Adrenal gland (tissue), 5 donors: ENCODE measurements at regions not wholly inside any gene's neighbourhood (a gene's known extent, or its start where the extent isn't known, plus 50 kb on each side); places are given as distances from the start of the nearest gene placed in this dataset.

Source experiments
- CTCF ChIP-seq, 6 experiments: fragments of 450-650 bp in 4 of 6; fragments of 200-600 bp in 2 of 6; sonication (generic) in 1 of 6; IDR thresholded peaks; 1 replicate in 5 of 6; 2 replicates in 1 of 6; pipeline versions ENCODE4 v1.5.1 to v1.8.0; 2016 to 2021; ENCODE audit warnings: antibody characterized with exemption in 6 of 6, mild to moderate bottlenecking in 2 of 6, moderate library complexity in 1 of 6
- POLR2A ChIP-seq, 2 donors: fragments of 450-650 bp; IDR thresholded peaks; one replicate each; pipeline ENCODE4 v1.6.1; 2017; ENCODE audit warnings: antibody characterized with exemption in 2 of 2, mild to moderate bottlenecking in 2 of 2, moderate library complexity in 1 of 2
- donor health status: DM: no; HTN: no; CAD: no.

- TF ChIP-seq CTCF (IDR thresholded peaks at IDR 0.05) (no peak), POLR2A (IDR thresholded peaks at IDR 0.05) (no peak)
Observed at GRCh38 chr3:151944356-151944755, 70.9 kb downstream of the SUCNR1 start.
